HEK293 (cell line): ENCODE measurements at regions not wholly inside any gene's neighbourhood (a gene's known extent, or its start where the extent isn't known, plus 50 kb on each side); places are given as distances from the start of the nearest gene placed in this dataset.

Source experiments
- ZBTB11 ChIP-seq: fragments of 450-650 bp; formaldehyde crosslinking; conservative IDR thresholded peaks from 2 replicates; pipeline ENCODE4 v1.5.1; 2016; ENCODE audit warnings: low read depth, missing biosample characterization, missing genetic modification characterization
- ZNF148 ChIP-seq: fragments of 450-650 bp; formaldehyde crosslinking; IDR thresholded peaks from 2 replicates; pipeline ENCODE4 v1.5.0; 2017; ENCODE audit warnings: missing biosample characterization, missing genetic modification characterization, borderline replicate concordance
- ZNF561 ChIP-seq: fragments of 450-650 bp; IDR thresholded peaks from 2 replicates; pipeline ENCODE4 v1.5.1; 2018; ENCODE audit warnings: missing biosample characterization, missing genetic modification characterization, borderline replicate concordance

- TF ChIP-seq ZNF561 (tag by site-specific recombination) = no peak
- TF ChIP-seq ZNF148 (tag by site-specific recombination) = no peak
- TF ChIP-seq ZBTB11 (tag by site-specific recombination) = no peak
Measured at GRCh38 chr6:12601881-12602280, 114.7 kb upstream of the PHACTR1 start.
